OCI-LY3 (cell line): ENCODE measurements at regions not wholly inside any gene's neighbourhood (a gene's known extent, or its start where the extent isn't known, plus 50 kb on each side); places are given as distances from the start of the nearest gene placed in this dataset.

Experiments
- H2AFZ ChIP-seq: fragments of 200-600, 300-600 bp; shearing (Covaris generic); 2 replicates; pipeline ENCODE4 v1.6.0; 2014; ENCODE audit warnings: antibody characterized with exemption, low read depth, low read length
- H3K27ac ChIP-seq: fragments of 200-600, 300-600 bp; sonication (generic); 2 replicates; pipeline ENCODE4 v1.5.1; 2014; ENCODE audit warnings: mild to moderate bottlenecking, low read length, moderate library complexity, mixed read lengths
- H3K27me3 ChIP-seq: fragments of 200-600, 300-600 bp; sonication (generic); 2 replicates; pipeline ENCODE4 v1.6.1; 2014; ENCODE audit warnings: low read depth, low read length, mixed read lengths
- H3K36me3 ChIP-seq: fragments of 200-600, 300-600 bp; sonication (generic); replicated peaks from 2 replicates; pipeline ENCODE3; 2014; ENCODE audit warnings: low read depth, low read length, mixed read lengths
- H3K4me1 ChIP-seq: fragments of 300-600, 200-600 bp; sonication (generic); 2 replicates; pipeline ENCODE4 v1.6.1; 2014; ENCODE audit warnings: low read length, mixed read lengths
- H3K4me2 ChIP-seq: fragments of 200-600, 300-600 bp; sonication (generic); 2 replicates; pipeline ENCODE4 v1.6.1; 2014; ENCODE audit warnings: low read length, mixed read lengths
- H3K4me3 ChIP-seq: fragments of 300-600, 200-600 bp; sonication (generic); 2 replicates; pipeline ENCODE4 v1.5.1; 2014; ENCODE audit warnings: antibody characterized with exemption, mild to moderate bottlenecking, low read length, moderate library complexity
- H3K79me2 ChIP-seq: fragments of 300-600, 200-600 bp; shearing (Covaris generic); 2 replicates; pipeline ENCODE4 v1.6.1; 2014; ENCODE audit warnings: mild to moderate bottlenecking, low read length, mixed read lengths
- H3K9ac ChIP-seq: fragments of 300-600, 200-600 bp; shearing (Covaris generic); 2 replicates; pipeline ENCODE4 v1.6.0; 2014; ENCODE audit warnings: mild to moderate bottlenecking, low read length, moderate library complexity
- H3K9me3 ChIP-seq: fragments of 200-600, 300-600 bp; shearing (Covaris generic); 2 replicates; pipeline ENCODE4 v1.6.1; 2014; ENCODE audit warnings: low read length, mixed read lengths; ENCODE audit not compliant: insufficient read depth
- H4K20me1 ChIP-seq: fragments of 200-600, 300-600 bp; sonication (generic); 2 replicates; pipeline ENCODE4 v1.6.1; 2016; ENCODE audit warnings: low read length, mixed read lengths; ENCODE audit not compliant: insufficient read depth
- EZH2phosphoT487 ChIP-seq: fragments of 200-600 bp; shearing (Covaris generic); IDR thresholded peaks from 2 replicates; pipeline ENCODE4 v1.6.1; 2018; ENCODE audit warnings: antibody characterized with exemption, mixed run types, low read depth
- TF ChIP-seq, protein P1 (sequence below): fragments of 200-600, 300-600 bp; sonication (generic); IDR thresholded peaks from 2 replicates; pipeline ENCODE4 v1.5.1; 2014; ENCODE audit warnings: antibody characterized with exemption, low read length, low read depth

DNA sequence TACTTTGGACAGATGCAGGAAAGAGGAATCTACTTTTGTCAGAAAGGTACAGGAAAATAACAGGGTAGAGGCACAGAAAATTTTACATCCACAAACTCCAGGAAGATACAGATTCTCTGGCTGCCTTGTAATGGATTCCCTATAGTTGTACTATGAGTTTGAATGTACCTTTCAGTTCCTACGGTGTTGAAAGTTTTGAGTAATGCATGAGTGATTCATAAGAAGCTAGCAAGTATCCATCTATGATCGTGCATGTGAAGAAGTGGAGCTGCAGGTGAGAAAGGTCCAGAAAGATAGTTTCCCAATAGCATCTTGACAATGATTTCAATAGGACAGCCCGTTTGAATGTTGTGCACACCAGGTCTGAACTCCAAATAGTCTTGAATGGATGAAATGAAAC is 786.5 kb upstream of the ROBO1 start:
- no peak overlapping the region for H2AFZ ChIP-seq
- H3K27me3 ChIP-seq: no peaks in the 10 kb centered on the region
- H3K4me1 ChIP-seq: peaks cover 7% of the 10 kb centered on the region; the same call in 1 of the 2 replicates
- no peaks in the 10 kb centered on the region for H4K20me1 ChIP-seq
- peak overlapping the region; percentile 13; the same call in 1 of the 2 replicates for H3K4me2 ChIP-seq
- H3K4me3 ChIP-seq: no peak overlapping the region
- no peak overlapping the region for H3K9ac ChIP-seq
- no peaks in the 10 kb centered on the region for H3K79me2 ChIP-seq
- no peaks in the 10 kb centered on the region for H3K36me3 ChIP-seq
- no peaks in the 10 kb centered on the region for H3K9me3 ChIP-seq
- no peak overlapping the region for H3K27ac ChIP-seq
- TF ChIP-seq EZH2phosphoT487: no peak
- TF ChIP-seq, protein P1, sequence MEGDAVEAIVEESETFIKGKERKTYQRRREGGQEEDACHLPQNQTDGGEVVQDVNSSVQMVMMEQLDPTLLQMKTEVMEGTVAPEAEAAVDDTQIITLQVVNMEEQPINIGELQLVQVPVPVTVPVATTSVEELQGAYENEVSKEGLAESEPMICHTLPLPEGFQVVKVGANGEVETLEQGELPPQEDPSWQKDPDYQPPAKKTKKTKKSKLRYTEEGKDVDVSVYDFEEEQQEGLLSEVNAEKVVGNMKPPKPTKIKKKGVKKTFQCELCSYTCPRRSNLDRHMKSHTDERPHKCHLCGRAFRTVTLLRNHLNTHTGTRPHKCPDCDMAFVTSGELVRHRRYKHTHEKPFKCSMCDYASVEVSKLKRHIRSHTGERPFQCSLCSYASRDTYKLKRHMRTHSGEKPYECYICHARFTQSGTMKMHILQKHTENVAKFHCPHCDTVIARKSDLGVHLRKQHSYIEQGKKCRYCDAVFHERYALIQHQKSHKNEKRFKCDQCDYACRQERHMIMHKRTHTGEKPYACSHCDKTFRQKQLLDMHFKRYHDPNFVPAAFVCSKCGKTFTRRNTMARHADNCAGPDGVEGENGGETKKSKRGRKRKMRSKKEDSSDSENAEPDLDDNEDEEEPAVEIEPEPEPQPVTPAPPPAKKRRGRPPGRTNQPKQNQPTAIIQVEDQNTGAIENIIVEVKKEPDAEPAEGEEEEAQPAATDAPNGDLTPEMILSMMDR: no peak

DNA sequence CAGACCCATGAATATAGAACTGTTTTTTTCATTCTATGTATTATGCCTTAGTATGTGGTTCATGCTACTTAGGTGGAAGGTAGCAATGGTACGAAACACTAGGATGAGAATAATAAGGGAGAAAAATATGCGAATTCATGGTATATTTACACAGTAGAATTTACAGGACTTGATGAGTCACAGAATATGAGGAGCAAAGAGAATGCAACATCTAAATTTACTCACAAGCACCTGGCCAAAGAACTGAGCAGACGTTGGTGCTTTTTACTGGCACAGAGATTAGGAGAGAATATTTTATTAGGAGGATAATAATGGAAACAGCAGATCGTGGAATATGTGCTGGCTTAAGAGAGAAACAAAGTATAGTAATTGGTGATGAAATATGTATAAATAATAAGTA is 785.4 kb upstream of the ROBO1 start:
- Histone ChIP-seq H3K79me2 (no peaks in the 10 kb centered on the region), H3K9me3 (no peaks in the 10 kb centered on the region), H3K36me3 (no peaks in the 10 kb centered on the region), H3K4me3 (no peak overlapping the region), H2AFZ (no peak overlapping the region), H3K27ac (no peak overlapping the region), H3K4me1 (peaks cover 7% of the 10 kb centered on the region; the same call in 1 of the 2 replicates), H3K9ac (no peak overlapping the region), H3K27me3 (no peaks in the 10 kb centered on the region), H4K20me1 (no peaks in the 10 kb centered on the region), H3K4me2 (no peak overlapping the region)
- no peak for TF ChIP-seq EZH2phosphoT487
- TF ChIP-seq, protein P1: no peak

DNA sequence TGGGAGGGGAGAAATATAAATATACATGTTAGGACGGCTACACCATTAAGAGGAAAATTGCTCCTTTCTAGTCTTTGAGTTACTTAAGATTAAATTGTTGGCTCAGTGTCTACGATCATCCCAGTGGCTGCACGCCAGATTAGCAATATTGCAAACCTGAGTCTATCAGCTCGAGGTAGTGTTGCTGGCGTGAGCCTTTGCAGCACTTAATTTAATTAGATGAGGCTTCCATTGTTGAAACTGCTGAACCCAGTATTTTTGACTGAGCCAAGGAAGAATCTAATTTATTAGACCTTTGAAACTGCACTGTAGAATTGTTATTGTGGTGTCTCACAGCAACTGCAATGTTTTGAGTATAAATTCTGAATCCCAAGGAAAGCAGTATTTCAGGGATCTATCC is 782.4 kb upstream of the ROBO1 start:
- Histone ChIP-seq H3K9ac (no peak overlapping the region), H3K36me3 (no peaks in the 10 kb centered on the region), H3K4me1 (peaks cover 7% of the 10 kb centered on the region; the same call in 1 of the 2 replicates), H3K27me3 (no peaks in the 10 kb centered on the region), H2AFZ (no peak overlapping the region), H3K27ac (no peak overlapping the region), H3K4me2 (no peak overlapping the region), H3K9me3 (no peaks in the 10 kb centered on the region), H3K79me2 (no peaks in the 10 kb centered on the region), H3K4me3 (no peak overlapping the region), H4K20me1 (no peaks in the 10 kb centered on the region)
- TF ChIP-seq EZH2phosphoT487: no peak
- TF ChIP-seq, protein P1: no peak

DNA sequence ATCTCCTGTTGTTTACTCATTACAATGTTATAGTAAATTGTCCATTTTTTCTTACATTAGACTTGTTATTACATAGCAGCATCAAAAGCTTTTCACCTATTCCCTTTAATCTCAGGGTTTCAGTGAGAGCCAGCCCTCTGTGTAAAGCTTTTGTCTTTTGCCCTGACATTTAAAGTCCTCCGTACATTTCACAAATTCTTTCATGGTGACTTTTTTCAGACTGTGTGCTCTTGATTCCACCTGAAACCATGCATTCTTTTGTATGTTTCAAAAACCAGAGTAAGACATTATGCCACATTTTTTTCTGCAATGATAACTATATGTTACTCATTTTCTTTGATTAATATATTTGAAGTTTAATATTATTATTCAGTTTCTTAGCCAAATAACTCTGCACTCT is 781.4 kb upstream of the ROBO1 start:
- Histone ChIP-seq H3K9me3 (no peaks in the 10 kb centered on the region), H3K79me2 (no peaks in the 10 kb centered on the region), H3K36me3 (no peaks in the 10 kb centered on the region), H3K27me3 (no peaks in the 10 kb centered on the region), H3K4me1 (peaks cover 5% of the 10 kb centered on the region; the same call in 1 of the 2 replicates), H4K20me1 (no peaks in the 10 kb centered on the region), H3K9ac (no peak overlapping the region), H3K27ac (no peak overlapping the region), H2AFZ (no peak overlapping the region), H3K4me2 (no peak overlapping the region), H3K4me3 (no peak overlapping the region)
- TF ChIP-seq, protein P1: no peak
- no peak for TF ChIP-seq EZH2phosphoT487
